ENCODE measurements at regions not wholly inside any gene's neighbourhood (a gene's known extent, or its start where the extent isn't known, plus 50 kb on each side); places are given as distances from the start of the nearest gene placed in this dataset.

- TF ChIP-seq EZH2phosphoT487 (IDR thresholded peaks at IDR 0.05; ENCODE audit: borderline replicate concordance) (no peak), CTCF (conservative IDR thresholded peaks at IDR 0.05; ENCODE audit: low read length) (no peak)
These were observed 87.5 kb downstream of the ANKRD60 start for GRCh38 chr20:58140787-58141425.
